Stimulated activated CD8-positive, alpha-beta memory T cell treated with anti-CD3 and anti-CD28 coated beads, Interleukin-15, amount 100 ng/mL, for 4 hours (primary cell): ENCODE measurements at regions not wholly inside any gene's neighbourhood (a gene's known extent, or its start where the extent isn't known, plus 50 kb on each side); places are given as distances from the start of the nearest gene placed in this dataset.
"Not testable (repeated sequence)": the region's sequence is repeated elsewhere in the genome, so short reads cannot be mapped to it uniquely, and the experiment has no call there.

Experiments used
- DNase-seq, 2 donors: peaks; one replicate each; pipeline ENCODE4 v3.0.0-alpha.2; 2020; ENCODE audit warnings: low read depth in 2 of 2

- DNase-seq, result no peak
These were observed 237.7 kb upstream of the PRKCQ start for GRCh38 chr10:6817770-6818169.

- no peak for DNase-seq
These were observed 235.3 kb upstream of the PRKCQ start for GRCh38 chr10:6815346-6815745.

DNA sequence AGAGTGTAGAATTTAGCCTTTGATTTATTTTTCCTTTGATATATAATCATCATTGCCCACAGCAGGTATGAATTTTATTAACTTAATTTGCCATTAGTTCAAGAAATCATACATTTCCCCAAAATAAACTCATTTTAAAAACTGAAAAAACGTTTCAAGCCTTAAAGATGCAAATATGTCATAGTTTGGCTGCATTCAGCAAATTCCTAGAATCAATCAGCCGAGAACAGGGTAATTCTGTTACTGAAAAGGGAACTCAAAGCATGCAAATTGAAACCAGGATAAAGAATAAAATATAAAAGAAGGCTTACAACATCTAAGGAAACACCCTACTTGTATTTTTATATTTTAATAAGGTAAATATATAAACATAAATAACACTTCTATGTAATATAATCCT is 233.8 kb upstream of the PRKCQ start:
- DNase-seq, result no peak

DNA sequence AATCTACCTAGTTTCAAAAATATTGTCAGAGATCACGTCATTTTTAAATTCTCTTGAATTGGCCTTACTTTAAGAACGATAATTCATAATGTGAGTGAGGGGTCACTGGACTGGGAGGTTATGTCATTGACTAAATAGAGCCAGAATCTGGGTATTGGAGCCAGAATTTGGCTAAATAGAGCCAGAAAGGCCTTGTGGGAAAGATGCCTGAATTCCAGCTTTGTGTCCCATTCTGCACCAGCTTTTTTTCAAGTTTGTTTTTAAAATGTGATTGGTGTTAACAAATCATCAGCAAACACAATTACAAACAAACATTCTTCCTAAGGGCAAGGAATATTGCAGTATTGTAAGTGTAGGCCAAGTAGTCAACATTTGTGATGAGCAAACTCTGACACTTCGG is 233.2 kb upstream of the PRKCQ start:
- DNase-seq, result no peak

- DNase-seq, result no peak
These were observed 231.1 kb upstream of the PRKCQ start for GRCh38 chr10:6811153-6811552.

GRCh38 chr10:6803427-6803783 is 223.3 kb upstream of the PRKCQ start:
- DNase-seq, result no peak

DNA sequence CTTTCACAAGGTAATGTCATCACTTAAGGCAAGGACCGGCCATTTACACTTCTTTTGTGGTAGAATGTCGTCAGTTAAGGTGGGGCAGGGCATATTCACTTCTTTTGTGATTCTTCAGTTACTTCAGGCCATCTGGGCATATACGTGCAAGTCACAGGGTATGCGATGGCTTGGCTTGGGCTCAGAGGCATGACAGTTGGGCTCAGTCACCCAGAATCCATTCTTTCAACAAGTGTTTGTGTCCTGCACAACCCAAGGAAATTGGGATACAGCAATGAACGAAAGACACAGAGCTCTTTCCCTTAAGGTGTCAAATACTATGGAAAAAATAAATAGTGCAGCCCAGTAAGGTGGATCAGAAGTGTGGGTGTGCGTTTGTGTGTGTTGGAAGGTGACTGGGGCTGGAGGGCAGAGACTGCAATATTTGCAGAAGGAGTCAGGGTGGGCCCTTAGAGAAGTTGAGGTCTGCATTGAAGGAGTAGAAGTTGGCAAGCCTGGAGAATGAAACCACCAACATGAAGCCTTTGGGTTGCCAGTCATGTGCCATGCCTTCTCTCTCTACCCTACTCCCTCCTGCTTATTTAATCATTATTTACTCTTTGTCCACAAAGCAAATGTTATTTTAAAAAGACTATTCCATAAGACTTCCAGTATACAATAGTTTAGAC is 222.8 kb upstream of the PRKCQ start:
- DNase-seq, result no peak

GRCh38 chr10:6796231-6796630 is 216.2 kb upstream of the PRKCQ start:
- DNase-seq, result no peak

DNA sequence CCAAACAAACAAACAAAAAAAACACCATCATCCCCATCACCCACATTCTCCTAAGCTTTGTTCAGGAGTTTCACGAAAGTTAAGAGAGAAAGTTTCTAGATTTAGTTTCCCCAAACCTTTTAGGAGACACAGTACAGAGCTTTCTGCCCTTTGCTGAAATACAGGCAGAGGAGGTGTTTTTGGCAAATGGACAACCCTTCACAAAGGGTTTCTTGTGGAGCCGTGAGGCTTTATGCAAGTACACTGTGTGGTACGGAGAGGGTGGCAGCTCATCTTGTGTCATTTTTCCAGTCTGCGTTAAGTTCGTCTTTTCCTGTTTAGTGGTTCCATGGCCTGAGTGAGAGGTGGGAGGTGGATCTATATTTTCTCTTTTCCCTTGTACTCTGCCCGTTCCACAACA is 215.5 kb upstream of the PRKCQ start:
- no peak for DNase-seq

DNA sequence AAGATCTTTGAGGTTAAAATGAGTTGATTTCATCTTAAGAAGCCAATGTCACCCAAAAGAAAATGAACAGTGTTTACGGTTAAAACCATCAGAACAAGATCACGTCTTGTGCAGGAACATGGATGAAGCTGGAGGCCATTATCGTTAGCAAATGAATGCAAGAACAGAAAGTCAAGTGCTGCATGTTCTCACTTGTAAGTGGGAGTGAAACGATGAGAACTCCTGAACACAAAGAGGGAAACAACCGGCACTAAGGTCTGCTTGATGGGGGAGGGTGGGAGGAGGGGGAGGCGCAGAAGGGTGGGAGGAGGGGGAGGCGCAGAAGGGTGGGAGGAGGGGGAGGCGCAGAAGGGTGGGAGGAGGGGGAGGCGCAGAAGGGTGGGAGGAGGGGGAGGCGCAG is 214.8 kb upstream of the PRKCQ start:
- DNase-seq, result not testable (repeated sequence)

- DNase-seq, result no peak
These were observed 214.4 kb upstream of the PRKCQ start for GRCh38 chr10:6794441-6794840.

DNA sequence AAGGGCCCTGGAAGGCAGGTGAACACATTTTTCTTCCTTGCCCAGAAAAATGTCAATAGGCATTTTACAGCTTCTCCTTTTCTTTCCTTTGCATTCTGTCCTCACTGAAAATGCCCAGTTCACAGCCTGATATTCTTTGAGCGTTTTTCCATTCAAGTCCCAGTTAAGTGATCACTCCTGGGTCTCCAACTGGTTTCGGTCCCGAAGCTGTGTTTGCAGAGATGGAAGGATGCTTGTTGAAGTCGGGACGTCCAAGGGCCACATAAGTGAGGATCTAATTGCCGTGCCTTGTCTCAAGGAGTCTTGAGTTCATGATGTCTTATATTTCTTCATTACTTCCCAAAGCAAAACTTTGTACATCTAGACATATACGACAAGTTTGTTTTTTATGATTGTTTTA is 208.7 kb upstream of the PRKCQ start:
- no peak for DNase-seq

- no peak for DNase-seq
These were observed 208.2 kb upstream of the PRKCQ start for GRCh38 chr10:6788231-6788630.

DNA sequence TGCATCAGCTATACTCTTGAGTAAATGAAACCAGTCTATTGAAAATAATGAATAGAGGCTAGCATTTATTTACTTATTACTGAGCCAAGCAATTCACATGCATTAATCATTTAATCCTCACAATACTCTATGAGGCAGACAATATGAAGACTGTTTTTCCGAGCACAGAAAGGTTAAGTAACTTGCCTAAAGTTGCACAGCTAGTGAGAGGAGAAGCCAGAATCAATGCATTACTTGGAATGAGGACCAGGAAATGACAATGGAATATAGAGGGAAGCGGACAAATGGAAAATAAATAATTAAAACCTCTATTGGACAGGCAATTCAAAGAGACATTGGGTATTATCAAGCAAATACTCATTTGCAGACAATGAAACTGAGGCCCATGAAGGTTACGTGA is 207.6 kb upstream of the PRKCQ start:
- DNase-seq, result no peak

DNA sequence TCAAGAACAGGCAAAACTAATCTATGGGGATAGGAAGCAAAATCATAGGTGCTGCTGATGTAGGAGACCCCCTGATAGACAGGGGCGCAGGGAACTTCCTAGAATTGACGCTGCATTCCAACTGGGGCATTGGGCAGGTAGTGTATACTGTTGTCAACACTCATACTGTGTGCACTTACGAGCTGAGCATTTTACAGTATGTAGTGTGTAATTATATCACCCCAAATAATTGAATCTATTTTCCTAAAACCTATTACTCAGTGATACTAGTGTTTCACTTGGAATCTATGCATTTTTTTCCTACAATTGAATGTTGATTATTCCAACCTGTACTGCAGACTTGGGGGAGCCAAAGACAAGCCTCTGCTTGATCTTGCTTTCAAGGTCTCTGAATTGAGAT is 207.0 kb upstream of the PRKCQ start:
- no peak for DNase-seq

- DNase-seq, result no peak
These were observed 206.5 kb upstream of the PRKCQ start for GRCh38 chr10:6786579-6787031.

- DNase-seq, result not testable (repeated sequence)
These were observed 204.4 kb upstream of the PRKCQ start for GRCh38 chr10:6784429-6784828.

DNA sequence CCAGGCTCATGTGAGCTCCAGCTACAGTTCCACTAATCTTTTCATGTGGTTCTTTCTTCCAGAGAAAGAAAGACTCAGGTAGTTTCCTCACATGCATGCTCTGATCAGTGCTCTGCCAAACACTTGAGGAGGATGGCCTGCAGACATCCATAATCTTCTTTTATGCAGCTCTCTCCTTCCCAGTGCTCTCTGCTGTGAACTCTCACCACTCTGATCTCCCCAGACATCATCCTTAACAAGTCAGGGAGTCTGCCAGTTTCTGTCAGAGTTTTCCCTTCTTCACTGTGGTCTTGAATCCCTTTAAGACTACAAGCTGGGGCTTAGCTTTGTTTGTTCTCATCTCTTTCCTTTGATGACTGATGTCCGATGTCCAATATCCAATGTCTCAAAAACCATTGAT is 203.4 kb upstream of the PRKCQ start:
- DNase-seq, result no peak

DNA sequence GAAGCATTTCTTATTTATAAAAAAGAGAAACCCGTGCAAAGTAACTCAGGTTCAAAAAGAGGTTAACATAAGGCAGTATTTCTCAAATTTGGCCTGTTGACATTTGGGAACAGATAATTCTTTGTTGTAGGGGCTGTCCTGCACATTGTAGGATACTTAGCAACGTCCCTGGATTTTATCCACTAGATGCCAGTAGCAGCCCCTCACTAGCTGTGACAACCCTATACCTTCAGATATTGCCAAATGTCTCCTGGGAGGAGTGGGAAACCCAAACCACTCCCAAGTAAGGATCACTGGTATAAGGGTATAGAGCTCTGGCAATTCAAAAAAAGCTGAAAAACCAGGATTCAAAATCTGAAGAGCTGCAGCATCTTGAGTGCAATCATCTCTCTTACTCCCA is 202.3 kb upstream of the PRKCQ start:
- DNase-seq, result no peak

- DNase-seq, result no peak
These were observed 201.2 kb upstream of the PRKCQ start for GRCh38 chr10:6781133-6781770.

- no peak for DNase-seq
These were observed 200.1 kb upstream of the PRKCQ start for GRCh38 chr10:6780008-6780677.

DNA sequence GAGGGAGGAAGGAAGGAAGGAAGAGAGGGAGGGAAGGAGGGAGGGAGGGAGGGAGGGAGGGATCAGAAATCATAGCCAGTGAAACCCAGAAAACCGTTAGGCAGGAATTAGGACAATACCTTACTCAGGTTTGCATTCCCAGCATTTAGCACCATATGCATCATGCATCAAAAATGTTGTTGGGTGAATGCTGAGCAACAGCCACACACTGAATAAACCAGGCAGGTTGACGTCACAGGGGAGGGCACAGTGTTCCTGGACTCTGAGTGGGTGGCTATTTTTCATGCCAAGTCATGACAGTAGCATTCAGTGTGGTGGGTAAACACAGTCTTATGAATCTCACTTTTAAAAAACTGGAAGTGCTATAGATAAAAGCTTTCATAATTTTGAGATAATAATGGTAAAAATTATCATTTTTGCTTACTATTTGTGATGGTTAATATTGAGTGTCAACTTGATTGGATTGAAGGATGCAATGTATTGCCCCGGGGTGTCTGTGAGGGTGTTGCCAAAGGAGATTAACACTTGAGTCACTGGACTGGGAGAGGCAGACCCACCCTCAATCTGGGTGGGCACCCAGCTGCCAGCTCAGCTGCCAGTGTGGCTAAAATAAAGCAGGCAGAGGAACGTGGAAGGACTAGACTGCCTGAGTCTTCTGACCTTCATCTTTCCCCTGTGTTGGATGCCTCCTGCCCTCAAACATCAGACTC is 199.1 kb upstream of the PRKCQ start:
- DNase-seq, result no peak

DNA sequence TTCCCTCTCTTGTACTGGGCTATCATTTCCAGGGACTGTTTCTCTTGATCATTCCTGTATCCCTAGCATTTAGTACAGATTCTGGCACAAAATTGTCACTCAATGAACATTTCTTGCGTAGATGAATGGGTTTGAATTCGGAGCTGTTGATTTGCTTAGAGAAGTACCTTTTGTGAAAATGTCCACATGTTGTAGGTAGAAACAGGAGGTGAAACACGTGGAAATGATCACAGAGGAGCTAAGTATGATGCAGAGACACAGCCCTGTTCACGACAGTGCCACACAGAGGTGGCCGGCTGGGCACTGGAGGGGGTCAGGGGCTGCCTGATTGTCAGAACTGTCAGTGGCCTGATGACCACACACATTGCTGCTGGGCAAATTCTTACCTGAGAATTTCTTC is 196.1 kb upstream of the PRKCQ start:
- DNase-seq, result no peak
